Neural progenitor cell (in vitro differentiated cells): ENCODE measurements at regions not wholly inside any gene's neighbourhood (a gene's known extent, or its start where the extent isn't known, plus 50 kb on each side); places are given as distances from the start of the nearest gene placed in this dataset.

ENCODE experiments used
- CTCF ChIP-seq: fragments of 200-600 bp; sonication (generic); IDR thresholded peaks from 2 replicates; pipeline ENCODE4 v1.5.1; 2017; ENCODE audit warnings: antibody characterized with exemption, mild to moderate bottlenecking
- EZH2 ChIP-seq: fragments of 200-600 bp; sonication (generic); IDR thresholded peaks from 2 replicates; pipeline ENCODE4 v1.6.1; 2017; ENCODE audit warnings: antibody characterized with exemption, mild to moderate bottlenecking, moderate library complexity
- EZH2phosphoT487 ChIP-seq: fragments of 200-600 bp; sonication (generic); IDR thresholded peaks from 2 replicates; pipeline ENCODE4 v1.6.1; 2017; ENCODE audit warnings: antibody characterized with exemption

- TF ChIP-seq CTCF (no peak), EZH2 (no peak), EZH2phosphoT487 (no peak)
These were observed 188.4 kb downstream of the SLC7A11 start for GRCh38 chr4:138053641-138054301.
